Hematopoietic multipotent progenitor cell treated with erythropoietin and hydrocortisone succinate and interleukin-3 and kit ligand, for 4 days (in vitro differentiated cells): ENCODE measurements at regions not wholly inside any gene's neighbourhood (a gene's known extent, or its start where the extent isn't known, plus 50 kb on each side); places are given as distances from the start of the nearest gene placed in this dataset.

Experiments
- DNase-seq: peaks from one replicate; pipeline ENCODE4 v3.0.0-alpha.2; 2015

DNA sequence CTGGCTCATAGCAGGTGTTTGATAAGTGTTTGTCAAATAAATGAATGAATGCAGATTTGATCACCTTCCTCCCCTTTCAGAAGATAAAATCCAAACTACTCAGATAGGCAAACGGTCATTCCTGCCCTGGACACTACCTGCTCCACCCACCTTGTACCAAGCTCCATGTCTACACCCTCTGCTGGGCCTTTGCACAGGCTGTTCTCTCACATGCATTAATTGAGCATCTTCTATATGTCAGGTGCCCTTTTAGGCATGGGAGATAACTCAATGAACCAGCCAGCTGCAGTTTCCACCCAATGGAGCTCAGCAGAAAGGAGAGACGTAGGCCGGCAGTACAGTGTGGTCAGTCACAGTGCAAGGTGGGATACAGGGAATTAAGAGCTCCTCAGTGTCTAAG lies 102.3 kb upstream of the CPEB4 start:
- no peak for DNase-seq

GRCh38 chr5:173786286-173787187 lies 101.6 kb upstream of the CPEB4 start:
- DNase-seq, result no peak

DNA sequence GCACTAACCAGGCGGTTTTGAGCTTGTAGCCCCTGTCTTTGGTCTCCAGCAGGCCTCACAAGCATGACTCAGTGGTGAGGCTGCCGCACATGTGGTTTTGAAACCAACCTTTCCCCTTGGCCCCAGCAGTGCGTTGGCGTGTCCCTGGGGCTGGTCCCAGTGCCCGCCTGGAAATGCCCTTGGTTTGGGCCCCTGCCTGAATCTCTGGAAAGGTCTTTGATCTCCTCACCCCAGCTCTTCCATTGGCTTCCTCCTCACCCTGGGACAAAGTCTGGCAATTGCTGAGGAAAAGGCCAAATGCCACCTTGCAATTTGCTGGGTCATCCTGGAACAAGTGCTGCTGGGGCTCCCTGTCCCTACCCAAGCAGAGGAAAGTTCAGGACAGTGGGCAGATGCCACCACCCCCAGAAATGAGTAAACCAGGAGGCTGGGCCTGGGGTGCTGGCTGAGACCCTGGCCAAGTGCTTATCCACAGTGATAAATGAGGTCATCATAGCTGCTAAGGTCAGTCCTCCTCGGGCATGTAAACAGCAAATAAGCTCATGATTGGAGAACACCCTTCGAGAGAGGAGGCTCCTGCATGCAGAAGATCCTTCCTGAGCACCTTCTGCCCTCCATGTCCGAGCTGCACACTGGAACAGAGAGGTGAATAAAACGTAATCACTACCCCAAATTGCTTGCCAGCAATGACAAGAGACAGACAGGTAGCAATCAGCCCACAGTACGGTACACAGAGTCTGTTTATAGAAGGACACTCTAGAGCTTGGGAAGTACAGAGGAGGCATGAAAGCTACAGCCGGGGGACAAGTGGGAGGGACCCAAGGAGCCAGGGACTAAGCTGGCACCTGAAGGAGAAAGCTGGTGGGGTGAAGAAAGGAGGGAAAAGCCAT lies 98.9 kb upstream of the CPEB4 start:
- peak; percentile 43 for DNase-seq

DNA sequence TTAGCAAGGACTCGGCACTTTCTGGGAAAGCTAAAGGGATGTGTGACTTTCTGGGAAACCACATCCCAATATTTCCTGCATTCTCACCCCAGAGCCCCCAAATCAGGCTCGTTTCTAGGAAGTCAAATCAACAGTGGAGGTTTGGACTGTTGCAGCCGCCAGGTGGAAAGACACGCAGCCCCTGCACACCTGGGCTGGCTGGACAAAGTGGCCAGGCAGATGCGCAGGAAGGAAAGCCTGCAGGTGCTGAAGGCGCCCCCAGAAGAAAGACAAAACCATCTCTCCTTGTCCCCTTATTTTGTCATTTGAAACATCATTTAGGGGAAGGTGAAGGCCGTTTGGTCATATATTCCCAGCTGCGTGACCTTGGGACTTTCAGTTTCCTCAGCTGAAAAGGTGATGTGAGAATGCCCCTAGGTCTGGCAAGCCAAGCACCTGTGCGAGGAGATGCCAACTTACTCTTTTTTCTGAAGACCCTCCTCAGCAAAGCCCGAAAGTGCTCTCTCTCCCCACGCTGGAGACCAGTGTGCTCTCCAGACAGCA lies 97.9 kb upstream of the CPEB4 start:
- DNase-seq, result no peak

GRCh38 chr5:173790836-173791546 lies 97.2 kb upstream of the CPEB4 start:
- DNase-seq, result no peak

DNA sequence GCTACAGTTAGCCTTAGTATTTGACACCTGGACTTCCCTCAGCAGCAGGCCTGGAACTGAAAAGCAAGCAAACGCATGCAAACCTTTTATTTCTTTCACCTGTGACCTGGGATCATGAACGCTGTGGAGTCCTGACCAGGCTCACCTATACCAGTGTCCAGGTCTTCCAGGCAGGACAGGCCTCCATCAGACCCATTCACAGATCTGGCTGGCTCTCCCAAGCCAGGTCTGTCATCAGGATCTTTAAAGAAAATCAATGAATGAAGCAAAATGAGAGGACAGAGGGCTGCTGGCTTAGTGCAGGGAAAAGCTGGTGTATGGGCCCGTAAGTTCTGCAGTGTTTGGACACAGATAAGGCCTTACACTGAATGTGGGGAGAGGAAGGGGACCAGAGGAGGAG lies 96.3 kb upstream of the CPEB4 start:
- DNase-seq, result no peak

- DNase-seq, result no peak
These were observed 95.2 kb upstream of the CPEB4 start for GRCh38 chr5:173792781-173793547.

DNA sequence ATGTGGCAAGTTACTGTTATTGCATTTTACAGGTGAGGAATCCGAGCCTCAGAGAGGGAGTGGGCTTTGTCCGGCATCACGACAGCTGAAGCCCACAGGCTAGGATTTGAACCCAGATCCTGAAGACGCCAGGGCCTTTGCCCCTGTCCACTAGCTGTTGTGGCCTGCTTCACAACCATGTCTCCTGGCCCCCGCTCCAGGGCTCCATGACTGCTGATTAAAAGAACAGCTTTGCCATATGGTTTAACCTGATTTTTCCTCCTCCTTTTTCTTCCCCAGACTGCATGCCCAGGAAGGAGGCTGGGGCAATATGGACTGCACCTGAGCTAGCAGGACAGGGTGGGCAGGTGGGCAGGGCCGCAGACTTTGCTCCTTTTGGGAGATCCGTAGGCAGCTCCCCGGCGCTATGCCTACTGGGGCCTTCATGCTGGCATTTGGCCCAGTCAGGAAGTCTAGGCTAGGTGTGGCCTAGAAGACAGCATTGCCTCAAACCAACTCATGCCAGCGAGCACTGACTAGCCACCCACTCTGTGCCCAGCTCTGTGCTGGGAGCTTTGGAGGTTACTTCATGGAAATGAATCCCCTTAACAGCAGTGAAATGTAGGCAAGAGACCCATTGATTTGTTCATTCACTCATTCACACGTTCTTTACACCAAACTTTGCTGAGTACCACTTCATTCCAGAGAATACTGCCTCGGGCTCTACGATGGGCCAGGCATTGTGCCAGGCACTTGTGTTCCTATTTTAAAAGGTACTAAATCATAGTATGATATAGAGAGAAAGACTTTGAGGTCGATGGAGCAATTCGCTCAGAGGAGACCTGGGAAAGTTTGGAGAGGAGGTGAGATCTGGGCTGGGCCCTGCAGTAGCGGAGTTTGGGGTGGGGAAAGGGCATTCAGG lies 94.3 kb upstream of the CPEB4 start:
- peak; percentile 49 for DNase-seq

DNA sequence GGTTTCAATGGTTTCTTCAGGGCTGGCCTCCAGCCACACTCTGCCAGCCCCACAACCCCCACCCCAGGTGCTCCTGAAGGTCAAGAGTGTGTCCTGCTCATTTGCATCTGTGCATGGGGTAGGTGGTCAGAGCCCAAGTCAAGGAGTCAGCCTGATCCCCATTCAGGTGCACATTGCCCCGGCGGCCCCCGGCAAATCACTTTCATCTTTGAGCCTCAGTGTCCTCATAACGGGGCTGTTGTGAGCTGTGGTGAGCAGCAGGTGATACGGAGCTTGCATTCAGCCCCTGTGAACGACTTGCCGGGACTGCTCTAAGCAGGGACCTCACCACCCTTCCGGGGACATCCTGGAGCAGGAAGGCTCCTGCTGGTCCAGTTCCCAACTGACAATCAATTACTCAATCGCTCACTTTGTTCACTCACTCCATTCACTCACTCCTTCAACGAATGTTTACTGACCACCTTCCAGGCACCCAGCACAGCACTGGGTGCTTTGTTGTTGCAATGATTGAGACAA lies 93.2 kb upstream of the CPEB4 start:
- DNase-seq, result no peak

DNA sequence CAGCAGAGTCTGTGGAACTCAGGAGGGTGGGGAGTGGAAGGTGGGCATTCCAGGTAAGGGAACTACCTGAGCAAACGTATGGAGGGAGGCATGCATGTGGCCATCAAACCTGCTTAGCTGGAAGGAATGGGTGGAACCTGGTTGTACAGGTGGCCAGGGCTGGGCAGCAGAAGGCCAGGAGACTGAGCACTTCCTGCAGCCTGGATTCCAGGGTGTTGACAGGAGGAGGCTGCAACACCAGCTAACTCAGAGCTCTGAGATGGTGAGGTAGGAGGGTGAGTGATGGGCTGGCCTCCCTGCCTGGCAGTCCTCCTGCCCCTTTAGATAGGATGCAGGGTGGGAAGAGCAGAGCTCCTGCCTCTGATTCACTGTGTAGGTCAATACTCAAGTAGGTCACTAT lies 92.5 kb upstream of the CPEB4 start:
- DNase-seq, result no peak

DNA sequence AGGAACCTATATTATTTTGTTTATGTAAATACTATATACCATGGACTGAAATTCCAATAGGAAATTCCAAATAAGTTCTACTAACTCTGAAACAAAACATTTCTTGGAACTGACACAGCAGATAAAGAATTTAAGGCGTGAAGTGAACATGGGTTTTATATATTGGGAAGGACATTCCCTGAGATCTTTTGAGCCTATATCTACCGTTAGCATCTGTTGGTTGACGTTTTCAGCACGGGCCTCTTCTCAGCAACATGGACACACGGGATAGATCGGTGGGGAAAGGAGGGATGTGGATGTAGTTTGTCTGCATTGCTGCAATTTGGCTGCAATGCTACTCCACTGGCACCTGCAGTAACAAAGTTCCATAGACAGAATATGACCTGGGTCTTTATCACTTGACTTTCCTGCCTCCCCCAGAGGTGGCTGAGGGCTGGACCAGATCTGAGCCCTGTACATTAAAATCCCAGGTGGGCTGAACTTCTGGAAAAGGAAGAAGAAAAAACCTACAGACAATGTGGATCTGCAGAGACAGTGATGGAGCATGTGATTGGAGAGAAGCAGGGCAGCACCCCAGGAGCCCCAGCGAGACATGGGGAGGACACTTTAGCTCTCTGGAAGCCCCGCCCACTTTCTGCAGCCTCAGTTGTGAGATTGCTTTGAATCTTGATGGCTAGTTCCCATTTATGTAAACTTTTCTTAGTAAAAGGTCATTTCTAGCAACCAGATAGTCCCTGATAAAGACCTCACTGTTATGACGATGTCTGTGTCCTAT lies 91.2 kb upstream of the CPEB4 start:
- no peak for DNase-seq

DNA sequence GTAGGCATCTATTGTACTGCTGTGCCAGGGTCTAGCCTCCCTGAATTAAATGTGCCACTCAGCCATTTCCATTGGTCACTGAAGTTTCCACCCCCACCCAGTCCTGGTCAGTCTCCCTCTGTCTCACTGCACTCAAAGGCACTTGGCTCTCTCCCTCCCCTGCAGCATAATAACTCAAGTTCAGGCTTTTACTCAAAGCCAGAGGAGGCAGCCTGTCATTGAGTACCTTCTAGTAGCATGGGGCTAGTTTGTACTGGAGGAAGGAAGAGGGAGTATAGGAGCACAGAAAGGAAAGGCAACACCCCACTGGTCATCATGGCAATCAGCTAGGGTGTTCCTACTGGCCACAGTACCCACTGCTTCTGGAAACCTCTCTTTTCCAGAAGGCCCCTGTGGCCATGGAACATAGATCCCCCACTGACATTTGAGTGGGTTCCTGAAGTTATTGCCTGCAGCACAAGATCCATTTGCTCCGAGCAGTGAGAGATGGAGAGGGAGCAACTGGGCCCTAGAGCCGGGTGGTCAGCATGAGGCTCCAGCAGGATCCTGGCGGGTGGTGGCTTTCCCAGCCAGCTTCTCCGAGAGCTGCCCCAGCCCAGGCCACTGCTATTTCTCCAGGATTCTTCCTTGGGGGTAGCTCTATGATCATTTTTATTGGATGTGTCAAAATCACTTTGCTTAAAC lies 89.9 kb upstream of the CPEB4 start:
- DNase-seq, result no peak

DNA sequence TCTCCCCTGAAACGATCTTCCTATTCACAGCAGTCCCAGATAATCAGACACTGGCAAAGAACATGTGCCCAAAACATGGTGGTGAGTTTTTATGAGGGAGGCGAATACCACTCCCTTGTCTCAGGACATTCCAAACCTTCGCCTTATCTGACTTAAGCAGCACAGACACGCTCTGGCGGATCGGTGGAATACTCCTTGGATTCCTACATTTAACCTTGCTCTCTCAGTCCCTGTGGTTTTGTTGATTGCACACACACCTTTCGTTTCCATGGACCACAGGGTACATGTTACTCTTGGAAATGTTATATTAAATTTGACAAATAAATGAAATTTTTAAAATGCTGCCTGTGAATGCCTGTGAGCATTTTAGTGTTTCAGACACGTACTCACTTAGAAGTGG lies 87.8 kb upstream of the CPEB4 start:
- no peak for DNase-seq

GRCh38 chr5:173801006-173801405 lies 87.1 kb upstream of the CPEB4 start:
- DNase-seq, result no peak

GRCh38 chr5:173802670-173803165 lies 85.4 kb upstream of the CPEB4 start:
- peak; percentile 82 for DNase-seq

GRCh38 chr5:173804579-173804978 lies 83.6 kb upstream of the CPEB4 start:
- no peak for DNase-seq

GRCh38 chr5:173806270-173807035 lies 81.7 kb upstream of the CPEB4 start:
- DNase-seq, result no peak

DNA sequence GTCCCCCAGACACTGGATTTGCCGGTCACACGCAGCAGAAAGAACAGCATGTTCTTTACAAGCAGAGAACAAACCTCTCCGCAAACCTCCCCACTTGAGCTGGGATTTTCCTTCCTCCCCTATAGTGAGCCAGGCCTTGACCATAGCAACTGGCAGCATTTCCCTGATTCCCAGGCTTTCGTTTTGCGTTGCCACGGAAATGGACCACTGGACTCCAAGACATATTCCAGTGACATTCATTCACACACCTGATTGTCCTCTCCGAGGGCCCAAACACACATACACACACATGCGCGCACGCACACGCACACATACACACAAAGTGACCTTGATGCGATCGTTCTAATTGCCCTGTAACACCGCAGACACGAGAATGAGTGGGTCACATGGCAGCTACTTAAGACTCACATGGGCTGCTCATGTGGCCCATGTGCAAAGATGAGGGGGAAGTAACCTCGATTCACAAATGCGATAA lies 80.9 kb upstream of the CPEB4 start:
- no peak for DNase-seq
